ENCODE measurements at regions not wholly inside any gene's neighbourhood (a gene's known extent, or its start where the extent isn't known, plus 50 kb on each side); places are given as distances from the start of the nearest gene placed in this dataset.

GRCh38 chr13:111868716-111869115, 198.2 kb upstream of the SOX1 start:
- Histone ChIP-seq H3K9ac (replicated peaks in 1 of 4; ENCODE audit: extremely low read depth in 1 of 4, low read depth in 3 of 4, low read length in 3 of 4) (no peak overlapping the region), H3K79me1 (ENCODE audit: low read depth, low read length) (no peaks in the 10 kb centered on the region), H2BK12ac (ENCODE audit: low read depth, low read length) (no peak overlapping the region), H3K4ac (replicated peaks; ENCODE audit: insufficient read length, low read depth, low read length) (no peak overlapping the region), H3K18ac (ENCODE audit: extremely low read depth, low read length) (no peak overlapping the region), H3K4me1 (replicated peaks in 1 of 4; ENCODE audit: control insufficient read depth in 3 of 4, insufficient read depth in 4 of 4, low read length in 3 of 4) (no peaks in the 10 kb centered on the region; a peak in 1 of 7 replicates), H3K23me2 (ENCODE audit: low read depth, low read length) (no peaks in the 10 kb centered on the region), H3K14ac (ENCODE audit: insufficient read length) (no peak overlapping the region), H4K91ac (replicated peaks; ENCODE audit: insufficient read length, low read length) (no peak overlapping the region), H2BK5ac (ENCODE audit: low read depth, low read length) (no peak overlapping the region), H2BK120ac (replicated peaks; ENCODE audit: low read depth, low read length) (no peak overlapping the region), H4K20me1 (replicated peaks in 1 of 2; ENCODE audit: control insufficient read depth in 1 of 2, insufficient read depth in 2 of 2, low read length in 2 of 2) (no peaks in the 10 kb centered on the region), H3K27ac (ENCODE audit: low read depth, low read length) (no peak overlapping the region), H2BK15ac (ENCODE audit: low read length) (no peak overlapping the region), H4K8ac (ENCODE audit: extremely low read depth, insufficient read depth, low read length) (no peak overlapping the region; the same call in 1 of the 2 replicates), H3K56ac (replicated peaks; ENCODE audit: insufficient read length, low read depth, low read length) (no peak overlapping the region), H2AK5ac (ENCODE audit: low read depth, low read length) (no peak overlapping the region), H3K79me2 (ENCODE audit: control insufficient read depth in 1 of 2, insufficient read depth in 2 of 2, low read length in 2 of 2) (no peaks in the 10 kb centered on the region), H3K9me3 (ENCODE audit: insufficient read depth in 2 of 2, low read depth in 1 of 2, low read length in 1 of 2) (peaks cover 0 to 3% of the 10 kb centered on the region in 2 experiments; a peak in 1 of 4 replicates), H2BK20ac (ENCODE audit: low read length) (no peak overlapping the region), H4K5ac (ENCODE audit: insufficient read length, low read depth, low read length) (no peak overlapping the region), H3K27me3 (replicated peaks in 1 of 4; ENCODE audit: control insufficient read depth in 3 of 4, extremely low read depth in 1 of 4, insufficient read depth in 3 of 4, low read length in 3 of 4) (no peaks in the 10 kb centered on the region), H3K23ac (ENCODE audit: insufficient read length) (no peak overlapping the region), H3K36me3 (ENCODE audit: control insufficient read depth in 2 of 4, insufficient read depth in 4 of 4, low read length in 3 of 4) (no peaks in the 10 kb centered on the region), H3K4me2 (ENCODE audit: insufficient read depth in 1 of 2, low read depth in 2 of 2, low read length in 2 of 2) (no peak overlapping the region), H3K4me3 (ENCODE audit: extremely low read depth in 1 of 4, insufficient read depth in 2 of 4, low read depth in 3 of 4, low read length in 4 of 4) (no peak overlapping the region), H2AFZ (ENCODE audit: low read length) (no peak overlapping the region)
- WGBS, 2 experiments (ENCODE audit: extremely low coverage in 1 of 2, insufficient coverage in 1 of 2, insufficient read length in 1 of 2, insufficient replicate concordance in 2 of 2, low coverage in 1 of 2, low lambda C conversion rate in 2 of 2, missing lambda C conversion rate in 1 of 2): 97% methylated on average over 3 of the region's 3 CpGs; no CpG with 5 or more reads in 1 of the 2 experiments
- POLR2A ChIA-PET (ENCODE audit: partially characterized antibody): no interaction called here
- no peak for FAIRE-seq
- DNase-seq (ENCODE audit: low read depth in 1 of 2, low spot score in 2 of 2): no peak
- CTCF ChIA-PET (ENCODE audit: partially characterized antibody): no interaction called here
- TF ChIP-seq EGR1 (IDR thresholded peaks at IDR 0.05; ENCODE audit: borderline replicate concordance, low read depth, low read length): no peak
- TF ChIP-seq SIX5 (IDR thresholded peaks at IDR 0.05; ENCODE audit: low read depth, low read length): no peak
- TF ChIP-seq CTCF (IDR thresholded peaks at IDR 0.05; ENCODE audit: control extremely low read depth in 1 of 3, insufficient read depth in 1 of 3, low read depth in 1 of 3, low read length in 3 of 3): no peak
- TF ChIP-seq RAD21 (IDR thresholded peaks at IDR 0.05 in 1 of 2, conservative IDR thresholded peaks at IDR 0.05 in 1 of 2; ENCODE audit: low read depth in 2 of 2, low read length in 2 of 2): no peak
- no peak for TF ChIP-seq NANOG (IDR thresholded peaks at IDR 0.05; ENCODE audit: insufficient read depth, low read depth, low read length, poor library complexity, severe bottlenecking)
- no peak for TF ChIP-seq MAX (IDR thresholded peaks at IDR 0.05)
- TF ChIP-seq SIN3A (conservative IDR thresholded peaks at IDR 0.05 in 1 of 2, IDR thresholded peaks at IDR 0.05 in 1 of 2; ENCODE audit: low read depth in 1 of 2, low read length in 2 of 2): no peak
- TF ChIP-seq TBP (IDR thresholded peaks at IDR 0.05; ENCODE audit: low read depth, low read length): no peak
- no peak for TF ChIP-seq ATF2 (IDR thresholded peaks at IDR 0.05; ENCODE audit: low read length)
- TF ChIP-seq SIRT6 (IDR thresholded peaks at IDR 0.05; ENCODE audit: low read length): no peak
